Esophagus muscularis mucosa (tissue), 3 donors: ENCODE measurements at regions not wholly inside any gene's neighbourhood (a gene's known extent, or its start where the extent isn't known, plus 50 kb on each side); places are given as distances from the start of the nearest gene placed in this dataset.

Experiments
- EP300 ChIP-seq: sonication (generic); formaldehyde crosslinking; IDR thresholded peaks from one replicate; pipeline ENCODE4 v1.6.1; 2017; ENCODE audit warnings: antibody characterized with exemption
- TF ChIP-seq, protein P1 (sequence below), 3 experiments: fragments of 200-600 bp in 2 of 3; fragments of 450-650 bp in 1 of 3; sonication (generic) in 2 of 3; IDR thresholded peaks; one replicate each; pipeline ENCODE4 v1.5.1; 2017 to 2019; ENCODE audit warnings: antibody characterized with exemption in 3 of 3, mild to moderate bottlenecking in 2 of 3, moderate library complexity in 1 of 3

GRCh38 chr12:60265741-60266140 is 669.9 kb downstream of the SLC16A7 start:
- TF ChIP-seq, protein P1, sequence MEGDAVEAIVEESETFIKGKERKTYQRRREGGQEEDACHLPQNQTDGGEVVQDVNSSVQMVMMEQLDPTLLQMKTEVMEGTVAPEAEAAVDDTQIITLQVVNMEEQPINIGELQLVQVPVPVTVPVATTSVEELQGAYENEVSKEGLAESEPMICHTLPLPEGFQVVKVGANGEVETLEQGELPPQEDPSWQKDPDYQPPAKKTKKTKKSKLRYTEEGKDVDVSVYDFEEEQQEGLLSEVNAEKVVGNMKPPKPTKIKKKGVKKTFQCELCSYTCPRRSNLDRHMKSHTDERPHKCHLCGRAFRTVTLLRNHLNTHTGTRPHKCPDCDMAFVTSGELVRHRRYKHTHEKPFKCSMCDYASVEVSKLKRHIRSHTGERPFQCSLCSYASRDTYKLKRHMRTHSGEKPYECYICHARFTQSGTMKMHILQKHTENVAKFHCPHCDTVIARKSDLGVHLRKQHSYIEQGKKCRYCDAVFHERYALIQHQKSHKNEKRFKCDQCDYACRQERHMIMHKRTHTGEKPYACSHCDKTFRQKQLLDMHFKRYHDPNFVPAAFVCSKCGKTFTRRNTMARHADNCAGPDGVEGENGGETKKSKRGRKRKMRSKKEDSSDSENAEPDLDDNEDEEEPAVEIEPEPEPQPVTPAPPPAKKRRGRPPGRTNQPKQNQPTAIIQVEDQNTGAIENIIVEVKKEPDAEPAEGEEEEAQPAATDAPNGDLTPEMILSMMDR (IDR thresholded peaks at IDR 0.05), result no peak
- TF ChIP-seq EP300, result no peak
